A673 (cell line): ENCODE measurements at regions not wholly inside any gene's neighbourhood (a gene's known extent, or its start where the extent isn't known, plus 50 kb on each side); places are given as distances from the start of the nearest gene placed in this dataset.

ENCODE experiments used
- EZH2 ChIP-seq: fragments of 200-600 bp; sonication (generic); IDR thresholded peaks from 2 replicates; pipeline ENCODE4 v1.6.1; 2017; ENCODE audit warnings: borderline replicate concordance, low read depth, mild to moderate bottlenecking, mixed read lengths, antibody characterized with exemption, low read length; ENCODE audit not compliant: poor library complexity, severe bottlenecking
- TF ChIP-seq, protein P1 (sequence below): fragments of 300-800, 200-600 bp; sonication (generic); conservative IDR thresholded peaks from 2 replicates; pipeline ENCODE4 v1.5.1; 2017; ENCODE audit warnings: low read depth, mild to moderate bottlenecking, antibody characterized with exemption, low read length, moderate library complexity, mixed read lengths

DNA sequence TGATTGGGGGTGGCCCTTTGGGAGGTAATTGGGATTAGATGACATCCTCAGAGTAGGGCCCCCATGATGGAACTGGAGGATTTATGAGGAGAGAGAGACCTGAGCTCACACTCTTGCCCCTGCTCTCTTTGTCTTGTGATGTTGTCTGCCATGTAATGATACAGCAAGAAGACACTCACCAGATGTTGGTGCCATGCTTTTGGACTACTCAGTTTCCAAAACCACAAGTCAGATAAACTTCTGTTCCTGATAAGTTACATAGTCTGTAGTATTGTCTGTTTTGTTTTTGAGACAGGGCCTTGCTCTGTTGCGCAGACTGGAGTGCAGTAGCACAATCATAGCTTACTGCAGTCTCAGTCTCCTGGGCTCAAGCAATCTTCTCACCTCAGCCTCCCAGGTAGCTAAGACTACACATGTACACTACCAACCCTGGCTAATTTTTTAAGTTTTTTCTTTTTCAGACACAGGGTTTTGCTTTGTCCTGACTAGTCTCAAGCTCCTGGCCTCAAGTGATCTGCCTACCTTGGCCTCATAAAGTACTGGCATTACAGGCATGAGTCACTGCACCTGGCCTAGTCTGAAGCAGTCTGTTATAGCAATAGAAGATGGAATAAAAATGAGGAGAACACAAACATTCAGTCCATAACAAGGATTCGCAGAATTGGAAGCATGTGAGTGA lies 115.0 kb upstream of the GALNT2 start:
- TF ChIP-seq, protein P1, sequence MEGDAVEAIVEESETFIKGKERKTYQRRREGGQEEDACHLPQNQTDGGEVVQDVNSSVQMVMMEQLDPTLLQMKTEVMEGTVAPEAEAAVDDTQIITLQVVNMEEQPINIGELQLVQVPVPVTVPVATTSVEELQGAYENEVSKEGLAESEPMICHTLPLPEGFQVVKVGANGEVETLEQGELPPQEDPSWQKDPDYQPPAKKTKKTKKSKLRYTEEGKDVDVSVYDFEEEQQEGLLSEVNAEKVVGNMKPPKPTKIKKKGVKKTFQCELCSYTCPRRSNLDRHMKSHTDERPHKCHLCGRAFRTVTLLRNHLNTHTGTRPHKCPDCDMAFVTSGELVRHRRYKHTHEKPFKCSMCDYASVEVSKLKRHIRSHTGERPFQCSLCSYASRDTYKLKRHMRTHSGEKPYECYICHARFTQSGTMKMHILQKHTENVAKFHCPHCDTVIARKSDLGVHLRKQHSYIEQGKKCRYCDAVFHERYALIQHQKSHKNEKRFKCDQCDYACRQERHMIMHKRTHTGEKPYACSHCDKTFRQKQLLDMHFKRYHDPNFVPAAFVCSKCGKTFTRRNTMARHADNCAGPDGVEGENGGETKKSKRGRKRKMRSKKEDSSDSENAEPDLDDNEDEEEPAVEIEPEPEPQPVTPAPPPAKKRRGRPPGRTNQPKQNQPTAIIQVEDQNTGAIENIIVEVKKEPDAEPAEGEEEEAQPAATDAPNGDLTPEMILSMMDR: no peak
- no peak for TF ChIP-seq EZH2
